ENCODE measurements at regions not wholly inside any gene's neighbourhood (a gene's known extent, or its start where the extent isn't known, plus 50 kb on each side); places are given as distances from the start of the nearest gene placed in this dataset.

DNA sequence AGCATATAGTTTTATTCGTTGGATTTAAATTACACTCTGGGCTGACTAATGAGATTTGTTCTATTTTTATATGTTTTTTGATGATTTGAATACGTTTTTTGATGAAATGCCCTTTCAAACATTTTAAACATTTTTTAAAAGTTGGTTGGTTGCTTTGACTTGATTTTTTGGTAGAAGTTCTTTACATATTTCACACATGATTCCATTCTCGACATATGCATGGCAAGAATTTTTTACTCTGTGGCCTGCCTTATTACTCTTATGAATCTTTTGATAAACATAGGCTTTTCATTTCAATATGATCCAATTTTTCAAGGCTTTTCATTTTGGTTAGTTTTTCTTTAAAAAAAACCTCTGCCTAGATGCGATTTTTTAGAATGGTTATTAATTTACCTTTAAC lies 617.0 kb downstream of the RNF144B start:
- no peak overlapping the region for H3K27ac ChIP-seq
- H3K36me3 ChIP-seq, result no peaks in the 10 kb centered on the region
- TF ChIP-seq, protein P1, sequence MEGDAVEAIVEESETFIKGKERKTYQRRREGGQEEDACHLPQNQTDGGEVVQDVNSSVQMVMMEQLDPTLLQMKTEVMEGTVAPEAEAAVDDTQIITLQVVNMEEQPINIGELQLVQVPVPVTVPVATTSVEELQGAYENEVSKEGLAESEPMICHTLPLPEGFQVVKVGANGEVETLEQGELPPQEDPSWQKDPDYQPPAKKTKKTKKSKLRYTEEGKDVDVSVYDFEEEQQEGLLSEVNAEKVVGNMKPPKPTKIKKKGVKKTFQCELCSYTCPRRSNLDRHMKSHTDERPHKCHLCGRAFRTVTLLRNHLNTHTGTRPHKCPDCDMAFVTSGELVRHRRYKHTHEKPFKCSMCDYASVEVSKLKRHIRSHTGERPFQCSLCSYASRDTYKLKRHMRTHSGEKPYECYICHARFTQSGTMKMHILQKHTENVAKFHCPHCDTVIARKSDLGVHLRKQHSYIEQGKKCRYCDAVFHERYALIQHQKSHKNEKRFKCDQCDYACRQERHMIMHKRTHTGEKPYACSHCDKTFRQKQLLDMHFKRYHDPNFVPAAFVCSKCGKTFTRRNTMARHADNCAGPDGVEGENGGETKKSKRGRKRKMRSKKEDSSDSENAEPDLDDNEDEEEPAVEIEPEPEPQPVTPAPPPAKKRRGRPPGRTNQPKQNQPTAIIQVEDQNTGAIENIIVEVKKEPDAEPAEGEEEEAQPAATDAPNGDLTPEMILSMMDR (IDR thresholded peaks at IDR 0.05), result no peak
- H3K4me1 ChIP-seq (ENCODE audit: control insufficient read depth in 1 of 2, insufficient read depth in 1 of 2, low read depth in 1 of 2, low read length in 1 of 2), result no peaks in the 10 kb centered on the region
- no peaks in the 10 kb centered on the region for H3K9me3 ChIP-seq
- no peaks in the 10 kb centered on the region for H3K27me3 ChIP-seq
- no peak overlapping the region for H3K4me3 ChIP-seq (ENCODE audit: low read depth in 1 of 2, low read length in 1 of 2)

DNA sequence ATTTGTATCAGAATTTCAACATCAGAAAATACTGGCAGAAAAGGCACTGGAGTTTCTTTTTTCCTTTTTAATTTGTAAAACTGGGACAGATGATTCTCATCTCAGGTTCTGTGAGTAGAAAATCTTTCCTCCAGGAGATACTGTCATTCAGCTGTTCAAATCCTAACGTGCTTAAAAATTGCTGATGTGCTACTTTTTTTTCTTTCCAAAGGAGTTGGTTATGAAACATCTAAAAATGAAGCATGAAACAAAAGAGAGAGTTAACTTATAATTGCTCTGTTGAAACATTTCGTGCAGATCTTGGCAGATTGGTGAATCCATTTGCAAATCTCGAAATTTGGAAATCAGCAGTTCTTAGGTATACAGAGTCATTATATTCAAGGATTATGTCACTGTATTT lies 622.6 kb downstream of the RNF144B start:
- TF ChIP-seq, protein P1 (IDR thresholded peaks at IDR 0.05), result no peak
- Histone ChIP-seq H3K36me3 (no peaks in the 10 kb centered on the region), H3K4me1 (ENCODE audit: control insufficient read depth in 1 of 2, insufficient read depth in 1 of 2, low read depth in 1 of 2, low read length in 1 of 2) (no peaks in the 10 kb centered on the region), H3K9me3 (no peaks in the 10 kb centered on the region), H3K27ac (no peak overlapping the region), H3K27me3 (no peaks in the 10 kb centered on the region), H3K4me3 (ENCODE audit: low read depth in 1 of 2, low read length in 1 of 2) (no peak overlapping the region)

DNA sequence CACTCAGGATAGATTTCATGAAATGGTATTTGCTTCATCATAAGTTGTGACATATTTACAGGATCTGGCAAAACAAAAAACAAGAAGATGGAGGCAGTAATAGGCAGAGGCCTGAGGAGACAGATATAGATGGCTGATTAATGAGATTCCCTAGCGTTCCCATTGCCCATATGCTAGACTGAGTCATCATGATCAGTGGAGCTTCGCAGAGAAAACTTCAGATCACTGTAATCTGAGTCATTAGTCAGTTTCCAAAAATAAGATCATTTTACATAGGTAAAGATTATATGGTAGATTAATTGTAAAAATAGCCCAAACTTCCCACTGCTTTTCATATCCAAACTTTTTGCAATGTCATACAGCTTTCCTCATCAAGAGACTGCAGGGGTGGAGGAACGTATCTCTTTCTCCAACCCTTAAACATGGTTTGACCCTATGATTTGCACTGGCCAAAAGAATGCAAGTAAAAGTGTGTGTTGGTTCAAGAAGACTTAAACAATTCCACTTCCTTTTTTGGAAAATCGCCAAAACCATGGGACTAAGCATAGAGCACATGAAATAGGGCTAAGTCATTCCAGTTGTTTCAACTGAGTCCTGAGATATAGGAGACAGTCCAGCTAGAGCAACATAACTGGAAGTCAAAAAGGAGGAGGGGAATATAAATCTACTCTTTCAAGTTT lies 626.0 kb downstream of the RNF144B start:
- H3K27me3 ChIP-seq, result no peaks in the 10 kb centered on the region
- TF ChIP-seq, protein P1 (IDR thresholded peaks at IDR 0.05), result no peak

DNA sequence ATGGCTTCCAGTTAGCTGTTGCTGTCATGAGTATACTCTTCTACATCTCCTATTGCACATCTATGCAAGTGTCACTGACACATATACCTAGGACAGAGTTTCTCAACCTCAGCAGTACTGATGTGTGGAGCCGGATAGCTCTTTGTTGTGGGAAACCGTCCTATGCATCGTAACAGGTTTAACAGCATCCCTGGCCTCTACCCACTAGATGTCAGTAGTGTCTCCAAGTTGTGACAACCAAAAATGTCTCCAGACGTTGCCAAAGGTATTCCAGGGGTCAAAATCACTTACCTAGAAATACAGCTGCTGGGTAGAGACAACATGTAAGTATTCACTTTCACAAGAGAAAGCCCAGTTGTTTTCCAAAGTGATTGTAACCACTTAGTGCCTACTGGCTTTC lies 637.6 kb downstream of the RNF144B start:
- H3K27me3 ChIP-seq, result no peaks in the 10 kb centered on the region

More for the DNA sequence above, 626.0 kb downstream of the RNF144B start:
- H3K4me3 ChIP-seq (ENCODE audit: low read depth in 1 of 2, low read length in 1 of 2), result no peak overlapping the region
- no peaks in the 10 kb centered on the region for H3K9me3 ChIP-seq
- H3K4me1 ChIP-seq (ENCODE audit: control insufficient read depth in 1 of 2, insufficient read depth in 1 of 2, low read depth in 1 of 2, low read length in 1 of 2), result no peaks in the 10 kb centered on the region
- H3K27ac ChIP-seq, result no peak overlapping the region
- H3K36me3 ChIP-seq, result no peaks in the 10 kb centered on the region

DNA sequence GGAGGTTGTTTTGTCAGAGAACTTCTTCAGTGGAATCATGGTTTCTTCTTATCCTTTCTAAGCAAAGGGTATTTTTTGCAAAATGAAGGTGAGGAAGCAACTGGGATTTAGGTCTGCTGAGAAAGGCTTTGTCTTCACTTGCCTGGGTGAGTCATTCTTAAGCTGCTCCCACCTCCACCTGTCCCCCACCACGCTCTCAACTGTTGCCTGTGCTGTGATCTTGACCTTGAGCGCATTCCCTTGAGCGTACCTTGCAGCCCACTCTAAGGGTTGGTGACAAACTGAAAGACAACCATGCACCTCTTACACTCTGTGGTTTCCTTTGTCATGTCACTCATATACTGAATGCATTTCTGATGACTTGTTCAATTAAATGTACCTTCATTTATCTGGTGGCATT lies 641.1 kb downstream of the RNF144B start:
- TF ChIP-seq, protein P1 (IDR thresholded peaks at IDR 0.05), result no peak
- H3K9me3 ChIP-seq, result no peaks in the 10 kb centered on the region
- H3K36me3 ChIP-seq, result no peaks in the 10 kb centered on the region
- H3K4me3 ChIP-seq (ENCODE audit: low read depth in 1 of 2, low read length in 1 of 2), result no peak overlapping the region
- no peaks in the 10 kb centered on the region for H3K27me3 ChIP-seq
- no peaks in the 10 kb centered on the region for H3K4me1 ChIP-seq (ENCODE audit: control insufficient read depth in 1 of 2, insufficient read depth in 1 of 2, low read depth in 1 of 2, low read length in 1 of 2)
- no peak overlapping the region for H3K27ac ChIP-seq

More for the DNA sequence above, 637.6 kb downstream of the RNF144B start:
- TF ChIP-seq, protein P1 (IDR thresholded peaks at IDR 0.05), result no peak
- Histone ChIP-seq H3K4me3 (ENCODE audit: low read depth in 1 of 2, low read length in 1 of 2) (no peak overlapping the region), H3K36me3 (no peaks in the 10 kb centered on the region), H3K27ac (no peak overlapping the region), H3K9me3 (no peaks in the 10 kb centered on the region), H3K4me1 (ENCODE audit: control insufficient read depth in 1 of 2, insufficient read depth in 1 of 2, low read depth in 1 of 2, low read length in 1 of 2) (no peaks in the 10 kb centered on the region)
